C4-2B (cell line): ENCODE measurements at regions not wholly inside any gene's neighbourhood (a gene's known extent, or its start where the extent isn't known, plus 50 kb on each side); places are given as distances from the start of the nearest gene placed in this dataset.

Experiments
- ZFX ChIP-seq: fragments of 450-650 bp; IDR thresholded peaks from 2 replicates; pipeline ENCODE4 v1.6.1; 2017
- TF ChIP-seq, protein P1 (sequence below): fragments of 450-650 bp; conservative IDR thresholded peaks from 2 replicates; pipeline ENCODE4 v1.5.1; 2017; ENCODE audit warnings: mild to moderate bottlenecking

- TF ChIP-seq, protein P1, sequence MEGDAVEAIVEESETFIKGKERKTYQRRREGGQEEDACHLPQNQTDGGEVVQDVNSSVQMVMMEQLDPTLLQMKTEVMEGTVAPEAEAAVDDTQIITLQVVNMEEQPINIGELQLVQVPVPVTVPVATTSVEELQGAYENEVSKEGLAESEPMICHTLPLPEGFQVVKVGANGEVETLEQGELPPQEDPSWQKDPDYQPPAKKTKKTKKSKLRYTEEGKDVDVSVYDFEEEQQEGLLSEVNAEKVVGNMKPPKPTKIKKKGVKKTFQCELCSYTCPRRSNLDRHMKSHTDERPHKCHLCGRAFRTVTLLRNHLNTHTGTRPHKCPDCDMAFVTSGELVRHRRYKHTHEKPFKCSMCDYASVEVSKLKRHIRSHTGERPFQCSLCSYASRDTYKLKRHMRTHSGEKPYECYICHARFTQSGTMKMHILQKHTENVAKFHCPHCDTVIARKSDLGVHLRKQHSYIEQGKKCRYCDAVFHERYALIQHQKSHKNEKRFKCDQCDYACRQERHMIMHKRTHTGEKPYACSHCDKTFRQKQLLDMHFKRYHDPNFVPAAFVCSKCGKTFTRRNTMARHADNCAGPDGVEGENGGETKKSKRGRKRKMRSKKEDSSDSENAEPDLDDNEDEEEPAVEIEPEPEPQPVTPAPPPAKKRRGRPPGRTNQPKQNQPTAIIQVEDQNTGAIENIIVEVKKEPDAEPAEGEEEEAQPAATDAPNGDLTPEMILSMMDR, result no peak
- TF ChIP-seq ZFX, result no peak
These were observed 208.4 kb downstream of the BRD1 start for GRCh38 chr22:49619301-49619700.
